WTC11 (cell line): ENCODE measurements at regions not wholly inside any gene's neighbourhood (a gene's known extent, or its start where the extent isn't known, plus 50 kb on each side); places are given as distances from the start of the nearest gene placed in this dataset.

ENCODE experiments used
- CTCF ChIP-seq: fragments of 200-600 bp; IDR thresholded peaks from 2 replicates; pipeline ENCODE4 v1.8.0; 2022; ENCODE audit warnings: antibody characterized with exemption
- ETV6 ChIP-seq: sonication (generic); formaldehyde crosslinking; IDR thresholded peaks from 2 replicates; pipeline ENCODE4 v1.8.1; 2022; ENCODE audit warnings: mild to moderate bottlenecking, missing genetic modification reagents
- MAX ChIP-seq: sonication (generic); formaldehyde crosslinking; IDR thresholded peaks from 2 replicates; pipeline ENCODE4 v1.8.0; 2022; ENCODE audit warnings: mild to moderate bottlenecking, missing genetic modification reagents
- SMAD3 ChIP-seq: sonication (generic); formaldehyde crosslinking; IDR thresholded peaks from 2 replicates; pipeline ENCODE4 v1.8.0; 2022; ENCODE audit warnings: missing genetic modification reagents, mild to moderate bottlenecking, borderline replicate concordance
- TCF7 ChIP-seq: sonication (generic); formaldehyde crosslinking; IDR thresholded peaks from 2 replicates; pipeline ENCODE4 v1.8.0; 2022; ENCODE audit warnings: mild to moderate bottlenecking, low read depth, missing genetic modification reagents, moderate library complexity
- ZNF121 ChIP-seq: sonication (generic); formaldehyde crosslinking; IDR thresholded peaks from 2 replicates; pipeline ENCODE4 v1.8.0; 2023; ENCODE audit warnings: missing genetic modification reagents

GRCh38 chr3:71872256-71872655 lies 87.3 kb upstream of the PROK2 start:
- TF ChIP-seq MAX (CRISPR knock-in tag) (no peak), ETV6 (CRISPR knock-in tag) (no peak), ZNF121 (CRISPR knock-in tag) (no peak), SMAD3 (no peak), CTCF (no peak), TCF7 (CRISPR knock-in tag) (no peak)
